Effector memory CD4-positive, alpha-beta T cell (primary cell): ENCODE measurements at regions not wholly inside any gene's neighbourhood (a gene's known extent, or its start where the extent isn't known, plus 50 kb on each side); places are given as distances from the start of the nearest gene placed in this dataset.

Experiments used
- DNase-seq, 3 donors: peaks; one replicate each; pipeline ENCODE4 v3.0.0-alpha.2; 2020
- H3K27ac ChIP-seq: 2 replicates; pipeline ENCODE4 v1.7.0; 2013; ENCODE audit warnings: mild to moderate bottlenecking, low read length, moderate library complexity; ENCODE audit not compliant: insufficient read depth, poor library complexity, severe bottlenecking
- H3K27me3 ChIP-seq: replicated peaks from 2 replicates; pipeline ENCODE4 v1.7.0; 2013; ENCODE audit warnings: mild to moderate bottlenecking, low read length; ENCODE audit not compliant: insufficient read depth, control insufficient read depth, poor library complexity, severe bottlenecking
- H3K36me3 ChIP-seq: 2 replicates; pipeline ENCODE4 v1.7.0; 2013; ENCODE audit warnings: mild to moderate bottlenecking, low read length, moderate library complexity; ENCODE audit not compliant: control insufficient read depth, insufficient read depth
- H3K4me1 ChIP-seq: 2 replicates; pipeline ENCODE4 v1.7.0; 2013; ENCODE audit warnings: low read length, mild to moderate bottlenecking; ENCODE audit not compliant: control insufficient read depth, insufficient read depth, poor library complexity, severe bottlenecking
- H3K4me3 ChIP-seq: 2 replicates; pipeline ENCODE4 v1.7.0; 2013; ENCODE audit warnings: low read length, low read depth, mild to moderate bottlenecking; ENCODE audit not compliant: insufficient read depth, poor library complexity, severe bottlenecking
- H3K9me3 ChIP-seq: 2 replicates; pipeline ENCODE4 v1.7.0; 2013; ENCODE audit warnings: mild to moderate bottlenecking, low read length, moderate library complexity; ENCODE audit not compliant: control insufficient read depth

DNA sequence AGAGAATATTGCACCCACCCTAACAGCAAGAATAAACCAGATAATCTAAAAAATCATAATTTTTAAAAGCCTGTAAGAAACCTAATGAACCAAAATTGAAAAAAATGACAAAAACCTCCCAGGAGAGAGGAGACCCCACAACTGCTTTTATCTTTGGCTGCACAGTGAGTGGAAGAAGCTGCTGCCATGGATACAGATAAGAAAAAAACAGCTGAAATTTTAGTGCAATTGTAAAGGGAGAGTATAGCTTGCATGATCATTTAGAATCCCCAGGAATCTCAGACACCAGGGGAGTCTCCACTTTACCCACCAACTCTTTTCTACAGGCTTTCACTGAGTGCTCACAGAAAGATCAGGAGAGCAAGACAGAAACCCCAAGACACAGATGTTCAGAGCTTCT, 338.1 kb upstream of the NCKAP5 start:
- Histone ChIP-seq H3K4me3 (no peak overlapping the region), H3K27ac (no peak overlapping the region)

DNA sequence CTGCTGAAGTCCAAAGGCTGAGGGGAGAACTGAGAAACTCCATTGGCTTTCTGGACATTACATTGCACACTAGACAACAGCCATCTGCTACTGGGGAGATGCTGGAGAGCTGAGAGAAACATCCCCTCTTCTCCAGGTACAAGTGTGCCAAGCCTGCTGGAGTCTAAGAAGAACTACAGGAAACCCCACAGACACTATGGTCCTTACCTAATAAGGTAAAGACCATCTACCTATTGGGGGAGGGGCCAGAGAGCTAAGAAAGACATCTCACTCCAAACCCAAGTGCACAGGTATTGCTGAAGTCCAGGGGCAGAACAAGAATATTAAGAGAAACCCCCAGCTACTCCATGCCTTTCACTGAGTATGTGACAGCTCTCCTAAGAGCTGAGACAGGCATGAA, 338.7 kb upstream of the NCKAP5 start:
- no peak overlapping the region for H3K4me3 ChIP-seq
- DNase-seq = no peak
- no peak overlapping the region for H3K27ac ChIP-seq
- H3K9me3 ChIP-seq = no peaks in the 10 kb centered on the region
- H3K27me3 ChIP-seq = no peaks in the 10 kb centered on the region
- no peaks in the 10 kb centered on the region for H3K36me3 ChIP-seq
- no peaks in the 10 kb centered on the region for H3K4me1 ChIP-seq

More for the DNA sequence above, 338.1 kb upstream of the NCKAP5 start:
- Histone ChIP-seq H3K4me1 (no peaks in the 10 kb centered on the region), H3K36me3 (no peaks in the 10 kb centered on the region), H3K27me3 (no peaks in the 10 kb centered on the region), H3K9me3 (no peaks in the 10 kb centered on the region)
- no peak for DNase-seq

DNA sequence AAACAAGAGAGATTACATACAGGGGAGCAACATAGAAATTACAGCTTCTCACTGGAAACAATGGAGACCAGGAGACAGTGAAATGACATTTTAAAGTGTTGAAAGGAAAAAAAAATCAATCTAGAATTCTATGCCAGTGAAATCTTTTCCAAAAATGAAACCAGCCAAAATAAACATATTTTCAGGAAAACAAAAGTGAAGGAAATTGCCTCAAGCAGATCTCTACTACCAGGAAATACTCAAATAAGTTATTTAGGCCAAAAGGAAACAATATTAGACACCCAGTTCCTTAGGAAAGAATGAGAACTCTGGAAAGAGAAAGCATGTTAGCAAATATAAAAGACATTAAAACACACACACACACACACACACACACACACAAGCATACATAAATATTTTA, 339.9 kb upstream of the NCKAP5 start:
- Histone ChIP-seq H3K36me3 (no peaks in the 10 kb centered on the region), H3K4me1 (no peaks in the 10 kb centered on the region), H3K27ac (no peak overlapping the region), H3K4me3 (no peak overlapping the region), H3K27me3 (no peaks in the 10 kb centered on the region), H3K9me3 (no peaks in the 10 kb centered on the region)
- DNase-seq = no peak

- DNase-seq = no peak
- no peaks in the 10 kb centered on the region for H3K9me3 ChIP-seq
Measured at GRCh38 chr2:133918141-133918540, 335.7 kb upstream of the MGAT5 start.

DNA sequence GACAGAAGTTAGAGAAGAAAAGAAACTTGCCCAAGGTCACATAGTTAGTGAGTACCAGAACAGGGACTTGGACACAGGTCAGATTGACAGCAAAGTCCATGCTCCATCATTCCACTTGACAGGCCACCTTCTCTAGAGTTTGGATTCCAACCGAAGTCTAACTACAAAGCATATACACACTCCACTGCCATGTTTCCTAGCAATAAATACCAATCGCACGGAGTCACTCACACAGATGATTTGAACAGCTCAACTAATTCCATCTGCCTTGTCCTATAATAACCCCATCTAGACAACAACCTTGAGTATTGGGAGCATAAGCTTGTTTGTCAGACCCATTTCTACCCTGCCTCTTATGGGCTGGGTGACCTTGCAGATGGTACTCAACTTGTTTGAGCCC, 334.6 kb upstream of the MGAT5 start:
- Histone ChIP-seq H3K27me3 (no peaks in the 10 kb centered on the region), H3K9me3 (no peaks in the 10 kb centered on the region), H3K4me3 (no peak overlapping the region), H3K36me3 (no peaks in the 10 kb centered on the region), H3K27ac (no peak overlapping the region), H3K4me1 (no peaks in the 10 kb centered on the region)
- no peak for DNase-seq

More at GRCh38 chr2:133918141-133918540, 335.7 kb upstream of the MGAT5 start:
- Histone ChIP-seq H3K4me3 (no peak overlapping the region), H3K36me3 (no peaks in the 10 kb centered on the region), H3K27ac (no peak overlapping the region), H3K4me1 (no peaks in the 10 kb centered on the region), H3K27me3 (no peaks in the 10 kb centered on the region)

DNA sequence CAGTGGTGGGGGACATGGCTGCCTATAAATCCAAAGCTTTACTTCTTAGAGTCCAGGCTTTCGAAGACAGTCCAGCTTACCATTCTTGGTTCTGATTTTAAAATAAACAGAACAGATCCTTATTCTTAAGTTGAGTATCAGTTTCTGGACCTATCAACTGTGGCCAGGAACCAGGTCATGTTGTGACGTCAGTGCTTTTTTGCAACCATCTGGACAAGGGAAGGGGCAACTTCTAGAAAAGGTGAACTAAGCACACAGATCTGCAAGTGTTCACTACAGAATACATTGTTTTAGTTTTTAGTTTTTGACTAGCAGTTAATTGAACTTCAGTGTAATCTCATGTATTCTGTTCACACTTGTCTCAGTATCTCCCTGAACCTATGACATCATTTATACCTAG, 326.0 kb upstream of the MGAT5 start:
- no peaks in the 10 kb centered on the region for H3K27me3 ChIP-seq
- H3K9me3 ChIP-seq = no peaks in the 10 kb centered on the region
- no peaks in the 10 kb centered on the region for H3K36me3 ChIP-seq
- no peak overlapping the region for H3K27ac ChIP-seq
- no peaks in the 10 kb centered on the region for H3K4me1 ChIP-seq
- no peak overlapping the region for H3K4me3 ChIP-seq
- no peak for DNase-seq

DNA sequence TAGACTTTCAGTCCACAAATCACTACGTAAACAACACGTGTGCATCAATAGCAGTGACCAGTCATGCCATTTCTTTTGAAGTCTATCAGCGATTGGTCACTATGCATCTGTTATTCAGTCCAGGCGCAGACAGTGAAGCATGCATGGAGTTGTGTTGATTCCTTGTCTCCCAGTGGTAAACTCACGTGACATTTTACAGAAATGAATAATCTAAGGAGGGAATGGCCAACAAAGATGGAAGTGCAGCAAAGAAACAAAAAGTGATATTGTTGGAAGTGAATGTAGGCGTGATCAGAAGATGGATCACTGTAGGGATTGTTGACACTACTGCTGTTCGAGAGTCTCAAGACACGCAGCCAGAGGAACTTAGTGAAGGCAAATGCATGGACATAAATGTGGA, 317.8 kb upstream of the MGAT5 start:
- DNase-seq = no peak
- Histone ChIP-seq H3K4me3 (no peak overlapping the region), H3K27ac (no peak overlapping the region), H3K36me3 (no peaks in the 10 kb centered on the region), H3K9me3 (no peaks in the 10 kb centered on the region), H3K27me3 (no peaks in the 10 kb centered on the region), H3K4me1 (no peaks in the 10 kb centered on the region)

DNA sequence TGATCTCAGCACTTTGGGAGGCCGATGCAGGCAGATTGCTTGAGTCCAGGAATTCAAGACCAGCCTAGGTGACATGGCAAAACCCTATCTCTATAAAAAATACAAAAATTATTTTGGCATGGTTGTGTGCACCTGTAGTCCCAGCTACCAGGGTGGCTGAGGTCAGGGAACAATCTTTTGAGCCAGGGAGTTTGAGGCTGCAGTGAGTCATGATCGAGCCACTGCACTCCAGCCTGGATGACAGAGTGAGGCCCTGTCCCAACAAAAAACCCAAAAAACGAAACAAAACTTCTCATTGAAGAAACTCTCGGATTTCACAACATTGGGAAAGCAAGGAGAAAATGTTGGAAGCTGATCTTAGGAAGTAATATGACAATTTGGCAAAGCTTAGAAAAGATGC, 317.3 kb upstream of the MGAT5 start:
- no peak for DNase-seq
- no peak overlapping the region for H3K4me3 ChIP-seq
- no peaks in the 10 kb centered on the region for H3K36me3 ChIP-seq
- H3K27ac ChIP-seq = no peak overlapping the region
- H3K9me3 ChIP-seq = no peaks in the 10 kb centered on the region
- no peaks in the 10 kb centered on the region for H3K4me1 ChIP-seq
- H3K27me3 ChIP-seq = no peaks in the 10 kb centered on the region

DNA sequence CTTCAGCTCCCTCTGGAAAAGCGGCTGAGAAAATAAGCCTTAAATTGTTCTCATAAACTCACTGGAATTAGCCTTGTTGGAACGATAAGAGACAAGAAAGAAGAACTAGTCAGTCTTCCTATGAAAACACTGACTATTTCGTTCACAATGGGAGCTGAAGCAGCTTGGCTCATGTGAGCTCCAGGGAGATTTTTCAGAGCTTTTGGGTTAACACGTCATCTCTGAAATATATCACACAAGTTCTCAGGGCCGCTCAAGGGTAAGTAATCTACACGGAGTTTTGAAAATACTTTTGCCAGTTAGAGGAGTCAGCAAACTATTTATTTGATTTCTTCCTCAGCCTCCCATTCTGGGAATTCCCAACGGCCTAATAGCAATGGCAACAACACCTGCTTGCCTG, 316.2 kb upstream of the MGAT5 start:
- Histone ChIP-seq H3K27ac (no peak overlapping the region), H3K27me3 (no peaks in the 10 kb centered on the region), H3K36me3 (no peaks in the 10 kb centered on the region), H3K4me3 (no peak overlapping the region), H3K9me3 (no peaks in the 10 kb centered on the region), H3K4me1 (no peaks in the 10 kb centered on the region)
- DNase-seq = no peak

DNA sequence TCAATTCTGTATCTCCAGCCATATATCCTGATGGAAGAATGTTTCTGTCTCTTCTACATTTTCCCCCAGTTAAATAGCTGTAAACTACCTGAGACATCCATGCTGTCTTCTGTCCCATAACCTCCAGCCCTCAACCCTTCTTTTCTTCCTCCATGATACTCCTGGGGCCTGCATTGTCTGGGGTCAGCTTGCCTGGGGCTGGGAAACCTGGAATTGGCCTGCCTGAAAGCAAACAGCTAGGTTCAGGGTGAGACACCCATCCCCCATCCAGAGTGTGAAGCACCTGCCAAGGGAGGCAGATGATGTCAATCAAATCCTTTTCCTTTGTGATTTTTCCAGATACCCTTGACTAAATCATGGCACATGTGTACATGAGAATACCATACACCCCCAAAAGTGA, 313.7 kb upstream of the MGAT5 start:
- H3K4me3 ChIP-seq = no peak overlapping the region
- no peaks in the 10 kb centered on the region for H3K4me1 ChIP-seq
- H3K27me3 ChIP-seq = no peaks in the 10 kb centered on the region
- H3K9me3 ChIP-seq = no peaks in the 10 kb centered on the region
- no peaks in the 10 kb centered on the region for H3K36me3 ChIP-seq
- H3K27ac ChIP-seq = no peak overlapping the region
- DNase-seq = no peak

GRCh38 chr2:133941666-133942065, 312.2 kb upstream of the MGAT5 start:
- Histone ChIP-seq H3K27ac (no peak overlapping the region), H3K9me3 (no peaks in the 10 kb centered on the region), H3K36me3 (no peaks in the 10 kb centered on the region), H3K27me3 (no peaks in the 10 kb centered on the region), H3K4me1 (no peaks in the 10 kb centered on the region), H3K4me3 (no peak overlapping the region)
- DNase-seq = no peak
